GM19043 (cell line): ENCODE measurements at regions not wholly inside any gene's neighbourhood (a gene's known extent, or its start where the extent isn't known, plus 50 kb on each side); places are given as distances from the start of the nearest gene placed in this dataset.

Experiments
- ATAC-seq: cut with Tn5 transposase; IDR thresholded peaks from one replicate; pipeline ENCODE4 v1.9.1; 2021; ENCODE audit warnings: low read depth; ENCODE audit not compliant: unreplicated experiment

DNA sequence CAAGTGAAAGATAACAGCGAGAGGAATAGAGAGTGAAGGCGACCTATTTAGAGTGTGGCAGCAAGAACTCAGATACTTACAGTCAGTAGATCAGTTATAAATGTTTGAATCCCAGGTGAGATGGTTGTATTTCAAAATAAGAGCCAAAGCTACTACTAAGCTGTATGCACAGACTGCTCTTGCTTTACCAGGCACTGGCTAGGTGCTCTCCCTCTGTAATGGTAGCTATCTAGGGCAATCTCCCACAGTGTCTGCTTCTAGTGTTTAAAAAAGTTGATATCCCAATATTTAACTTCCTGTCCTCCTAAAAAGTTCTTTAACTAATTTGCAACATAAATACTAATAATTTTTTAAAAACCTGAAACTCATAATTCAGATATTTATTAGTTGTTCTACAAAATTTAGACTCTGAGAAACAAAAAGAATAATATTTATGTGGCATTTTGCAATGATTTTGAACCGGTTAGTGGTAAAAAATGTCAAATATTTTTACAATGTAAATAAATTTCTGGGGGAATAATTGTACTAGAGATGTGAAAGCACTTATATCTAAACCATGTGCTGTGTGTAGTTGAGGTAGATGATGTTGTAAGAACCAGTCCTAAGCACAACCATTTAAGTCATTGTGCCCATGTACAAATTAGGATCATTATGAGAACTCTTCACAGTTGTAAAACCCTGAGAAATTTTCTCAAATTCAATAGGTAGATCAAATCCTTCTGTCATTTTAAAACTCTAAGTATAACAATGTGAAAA lies 349.3 kb upstream of the SEMA3D start:
- no peak for ATAC-seq

DNA sequence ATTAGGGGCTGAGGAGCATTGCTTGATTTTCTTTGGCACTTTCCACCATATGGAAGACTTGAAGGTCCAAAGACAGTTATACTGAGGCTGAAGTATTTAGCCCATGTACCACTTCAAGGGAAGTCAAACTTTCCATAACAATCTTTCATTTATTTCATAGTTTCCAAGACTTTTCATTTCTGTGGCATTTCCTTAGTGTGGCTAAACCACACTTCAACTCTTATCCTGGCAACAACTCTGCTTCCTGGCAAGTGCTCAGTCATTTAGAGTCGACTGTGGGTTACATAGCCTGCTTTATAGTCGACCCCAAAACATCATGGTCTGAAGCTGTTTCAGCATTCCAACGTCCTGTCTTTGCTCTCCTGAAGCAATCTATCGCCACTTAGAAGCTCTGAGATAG lies 343.0 kb upstream of the SEMA3D start:
- ATAC-seq = no peak

DNA sequence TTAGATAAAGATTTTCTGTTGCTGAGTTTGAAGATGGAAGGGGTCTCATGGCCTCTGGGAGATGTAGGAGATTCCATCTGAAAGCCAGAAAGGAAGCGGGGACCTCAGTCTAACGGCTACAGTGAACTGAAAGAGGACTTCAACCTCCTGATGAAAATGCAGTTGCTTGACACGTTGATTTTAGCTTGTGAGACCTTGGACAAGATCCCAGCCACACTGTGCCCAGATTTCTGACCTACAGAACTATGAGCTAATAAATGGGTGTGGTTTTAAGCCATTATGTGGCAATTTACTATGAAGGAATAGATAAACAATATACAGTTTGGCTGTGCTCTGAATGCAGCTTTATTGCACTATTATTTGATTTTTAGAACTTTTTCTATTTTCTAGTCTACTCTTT lies 342.3 kb upstream of the SEMA3D start:
- ATAC-seq = no peak

DNA sequence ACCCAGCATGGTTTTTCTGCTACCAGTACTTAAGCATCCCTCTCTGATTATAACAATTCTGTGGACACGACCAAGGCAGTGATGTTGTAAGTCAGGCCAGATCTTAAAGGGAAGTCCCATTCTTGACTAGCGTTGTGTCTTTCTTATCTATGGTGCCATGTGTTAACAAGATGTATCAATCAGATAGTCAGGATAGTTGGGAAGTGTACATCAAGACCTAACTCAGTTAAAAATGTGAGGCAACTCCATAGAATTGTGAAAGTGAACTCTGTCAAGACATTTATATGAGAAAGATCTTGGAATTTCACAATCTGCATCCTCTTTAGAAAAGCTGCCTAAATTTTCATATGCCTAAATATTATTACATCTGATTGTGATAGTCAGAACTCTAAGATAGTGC lies 341.7 kb upstream of the SEMA3D start:
- ATAC-seq = no peak

DNA sequence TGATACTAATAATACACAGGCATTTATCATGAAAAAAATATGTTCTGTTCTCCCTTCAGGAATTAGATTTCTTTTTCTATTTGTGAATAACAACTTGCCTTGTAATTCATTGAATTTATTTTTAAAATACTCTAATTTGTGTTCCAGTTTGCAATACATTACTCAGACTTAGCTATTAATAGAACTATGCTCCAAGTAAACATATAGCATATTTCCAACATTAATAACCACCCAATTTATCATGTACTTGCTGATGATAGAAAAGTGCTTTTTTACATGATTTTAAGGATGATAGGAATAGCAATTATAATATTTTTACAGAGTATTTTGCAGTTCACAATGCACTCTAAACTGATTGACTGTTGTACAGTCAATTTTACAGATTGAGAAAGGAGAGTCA lies 338.8 kb upstream of the SEMA3D start:
- no peak for ATAC-seq

DNA sequence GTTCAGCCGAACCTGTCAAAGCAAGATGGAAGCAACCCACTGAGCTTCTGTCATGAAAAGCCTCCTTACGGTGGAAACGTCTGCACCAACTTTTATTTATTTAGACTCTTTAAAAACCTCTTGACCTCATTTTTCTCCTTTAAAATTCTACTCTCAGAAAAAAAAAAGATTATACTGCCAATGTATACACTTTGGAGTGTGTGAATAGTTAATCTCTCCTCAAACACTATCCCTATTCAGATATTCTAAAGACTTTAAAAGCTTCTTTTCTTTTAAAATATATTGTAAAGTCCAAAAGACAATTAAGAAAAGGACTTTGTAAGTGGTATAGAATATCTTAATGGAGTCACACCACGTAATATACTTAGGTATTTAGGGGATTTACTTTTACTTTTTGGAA lies 335.2 kb upstream of the SEMA3D start:
- ATAC-seq = no peak

DNA sequence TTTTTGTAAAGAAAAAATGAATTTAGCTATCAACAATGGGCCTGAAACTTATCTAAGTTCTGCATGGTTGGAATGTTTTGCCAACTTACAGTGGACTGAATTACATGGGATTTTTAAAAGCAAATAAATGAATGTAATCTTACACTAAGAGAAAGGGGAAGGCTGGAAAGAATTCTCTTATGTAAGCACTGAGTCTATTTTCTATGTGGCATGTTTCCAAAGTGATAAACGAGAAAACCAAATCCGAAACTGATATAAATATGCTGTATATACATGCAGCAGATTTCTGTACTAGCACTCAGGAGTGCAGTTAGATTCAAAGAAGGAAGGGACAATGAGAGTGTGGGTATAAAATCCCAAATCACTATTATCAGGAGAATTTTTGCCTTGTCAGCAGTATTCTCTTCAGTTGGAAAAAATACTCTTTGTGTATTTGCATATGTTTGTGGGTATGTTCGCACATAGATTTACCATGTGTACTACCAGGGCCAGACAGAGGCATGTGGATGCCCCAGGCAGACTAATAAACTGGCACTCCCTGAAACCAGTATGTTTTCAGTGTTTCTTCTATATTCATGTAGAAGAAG lies 334.3 kb upstream of the SEMA3D start:
- no peak for ATAC-seq

DNA sequence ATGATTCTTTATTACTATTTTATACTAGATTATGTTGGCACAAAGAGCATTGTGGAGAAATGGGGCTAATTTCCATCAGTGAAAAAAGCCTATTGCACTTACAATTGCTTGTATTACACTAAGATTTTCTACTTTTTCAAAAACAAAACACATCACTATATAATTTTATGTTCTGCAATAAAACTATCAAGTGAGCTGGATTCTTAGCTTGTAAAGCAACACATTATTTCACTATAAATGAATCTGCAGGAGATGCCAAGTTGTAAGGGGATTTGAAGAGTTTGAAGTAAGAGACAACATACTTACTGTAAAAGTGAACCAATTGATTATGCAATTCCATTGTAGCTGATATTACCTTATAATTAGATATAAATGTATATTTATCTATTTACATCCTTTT lies 333.3 kb upstream of the SEMA3D start:
- ATAC-seq = no peak

DNA sequence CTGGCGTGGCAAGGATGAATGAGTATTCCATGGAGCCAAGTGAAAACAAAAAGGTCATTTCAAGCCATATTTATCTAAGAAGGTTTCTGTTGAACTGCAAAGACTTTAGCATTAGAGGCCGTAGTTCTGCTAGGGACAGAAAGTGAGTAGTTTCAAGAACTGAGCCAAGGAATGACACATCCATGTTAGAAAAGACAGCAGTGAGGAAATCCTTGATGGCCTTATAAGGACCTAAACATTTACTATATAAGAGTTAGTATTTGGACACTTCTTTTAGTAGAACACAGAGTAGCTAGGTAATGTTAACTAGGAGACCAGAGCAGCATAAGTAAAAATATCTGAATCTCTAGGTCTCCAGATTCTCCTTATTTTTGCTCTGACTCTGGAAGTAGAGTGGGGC lies 329.8 kb upstream of the SEMA3D start:
- ATAC-seq = no peak

DNA sequence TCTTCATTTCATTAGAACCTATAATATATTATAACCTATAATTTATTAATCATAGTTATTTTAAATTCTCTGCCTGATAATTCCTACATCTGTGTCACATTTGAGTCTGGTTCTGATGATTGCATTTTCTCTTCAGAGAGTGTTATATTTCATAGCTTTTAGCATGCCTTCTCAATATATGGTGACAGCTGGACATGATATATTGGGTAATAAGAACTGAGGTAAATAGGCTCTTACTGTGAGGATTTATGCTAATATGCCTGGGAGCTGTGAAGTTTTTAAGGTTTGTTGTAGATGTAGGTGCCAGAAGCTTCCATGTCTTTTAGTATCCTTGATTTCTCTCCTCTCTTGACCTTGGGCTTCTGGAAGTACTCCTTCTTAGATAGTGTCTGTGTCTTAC lies 325.9 kb upstream of the SEMA3D start:
- no peak for ATAC-seq

DNA sequence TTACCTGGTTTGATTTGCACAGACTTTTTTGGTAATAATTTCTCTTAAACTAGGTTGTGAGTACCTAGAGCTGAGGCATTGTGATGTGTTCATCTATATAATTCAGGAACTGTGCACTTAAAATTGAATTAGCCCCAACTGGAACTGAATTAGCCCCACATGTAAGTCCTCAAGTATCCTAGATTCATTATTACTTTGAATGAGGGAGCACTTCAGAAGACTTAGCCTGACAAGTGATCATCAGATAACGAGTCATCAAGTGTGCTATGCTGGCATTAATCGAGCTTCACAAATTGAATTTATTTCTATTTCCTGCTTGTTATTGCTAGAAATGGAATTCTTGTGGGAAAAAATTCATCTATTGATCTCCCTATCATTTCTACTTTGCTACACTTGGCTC lies 323.4 kb upstream of the SEMA3D start:
- no peak for ATAC-seq

DNA sequence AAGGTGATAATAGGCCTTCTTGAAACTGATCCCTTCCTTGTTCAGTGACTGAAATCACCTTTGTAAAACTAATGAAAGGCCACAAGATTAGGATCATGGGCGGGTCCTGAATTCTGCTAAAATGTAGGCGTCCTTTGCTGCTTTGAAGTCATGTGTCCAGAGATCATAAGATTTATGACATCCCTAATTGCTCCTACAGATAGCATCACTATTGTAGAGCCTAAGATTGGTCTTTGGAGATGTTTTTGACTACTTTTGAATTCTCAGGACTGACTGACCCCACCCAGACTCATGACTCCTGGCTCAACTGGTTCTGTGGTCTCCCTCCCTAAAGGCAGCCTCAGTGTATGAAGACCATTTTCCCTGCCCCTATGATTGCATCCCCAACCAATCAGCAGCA lies 322.6 kb upstream of the SEMA3D start:
- no peak for ATAC-seq

DNA sequence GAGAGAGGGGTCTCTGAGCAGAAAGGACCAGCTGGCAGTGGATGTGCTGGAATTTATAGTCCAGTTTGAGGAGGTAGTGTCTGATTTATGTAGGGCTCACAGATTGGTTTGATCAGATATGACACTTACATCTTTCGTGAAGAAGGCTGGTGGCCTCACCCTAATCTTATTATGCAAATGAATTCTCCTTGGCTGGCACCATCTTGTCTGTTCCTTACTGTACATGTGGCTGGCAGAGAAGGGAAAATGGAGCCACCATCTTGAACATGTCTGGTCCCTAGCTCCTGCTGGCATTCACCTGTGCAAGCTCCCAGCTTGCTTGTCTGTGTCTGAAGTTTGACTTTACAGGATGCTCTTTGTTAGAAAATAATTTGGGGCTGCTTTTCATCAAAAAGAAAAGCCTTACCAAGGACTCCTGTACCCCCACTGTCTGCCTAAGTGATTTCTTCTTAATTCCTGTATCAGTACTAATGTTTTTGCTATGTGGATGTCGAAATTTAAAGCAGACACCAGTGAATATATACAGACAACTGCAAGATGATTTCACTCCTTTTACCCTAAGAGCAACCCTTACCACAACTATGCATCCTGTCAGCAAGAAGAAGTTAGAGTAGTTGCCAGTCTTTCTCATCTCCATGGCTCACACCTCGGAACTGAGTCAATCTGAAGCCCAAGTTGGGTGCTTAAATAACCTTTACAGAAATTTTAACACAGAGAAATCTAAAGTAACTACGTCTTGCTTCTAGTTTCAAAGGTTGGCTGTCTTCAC lies 322.0 kb upstream of the SEMA3D start:
- ATAC-seq = no peak

DNA sequence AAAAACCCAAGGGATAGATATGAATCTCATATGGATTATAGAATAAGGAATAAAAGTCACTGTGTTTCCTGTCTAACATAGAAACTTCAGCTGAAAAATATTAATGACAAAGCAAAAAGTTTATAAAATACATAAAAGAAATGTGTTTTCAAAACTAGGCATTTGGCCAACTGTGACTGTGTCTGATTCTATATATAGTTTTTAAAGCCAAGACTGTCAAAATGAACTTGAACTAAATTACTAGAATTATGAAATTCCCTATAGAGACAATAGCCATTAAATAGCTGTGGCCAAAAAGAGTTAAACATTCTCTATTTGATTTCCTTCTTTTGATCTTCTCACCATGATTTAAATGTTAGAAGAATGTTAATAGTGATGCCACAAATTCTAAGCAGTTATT lies 311.2 kb upstream of the SEMA3D start:
- ATAC-seq = no peak

DNA sequence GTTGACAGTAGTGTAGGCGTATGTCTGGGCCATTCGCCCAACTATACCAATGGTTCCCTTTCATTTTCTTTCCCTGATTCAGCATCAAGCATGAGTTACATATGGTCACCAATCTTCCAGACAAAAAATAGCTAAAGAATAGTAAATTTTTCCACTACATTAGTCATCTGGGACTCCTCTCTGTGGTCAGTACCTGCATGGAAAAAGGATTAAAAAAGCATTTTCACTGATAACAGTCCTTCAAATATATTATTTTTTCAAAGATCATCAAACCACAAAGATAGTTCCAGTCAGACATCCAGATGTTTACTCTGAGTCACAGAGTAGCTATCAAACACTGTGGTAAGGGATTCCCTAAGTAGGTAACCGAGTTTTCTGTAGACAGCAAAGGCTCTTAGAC lies 302.6 kb upstream of the SEMA3D start:
- ATAC-seq = no peak

DNA sequence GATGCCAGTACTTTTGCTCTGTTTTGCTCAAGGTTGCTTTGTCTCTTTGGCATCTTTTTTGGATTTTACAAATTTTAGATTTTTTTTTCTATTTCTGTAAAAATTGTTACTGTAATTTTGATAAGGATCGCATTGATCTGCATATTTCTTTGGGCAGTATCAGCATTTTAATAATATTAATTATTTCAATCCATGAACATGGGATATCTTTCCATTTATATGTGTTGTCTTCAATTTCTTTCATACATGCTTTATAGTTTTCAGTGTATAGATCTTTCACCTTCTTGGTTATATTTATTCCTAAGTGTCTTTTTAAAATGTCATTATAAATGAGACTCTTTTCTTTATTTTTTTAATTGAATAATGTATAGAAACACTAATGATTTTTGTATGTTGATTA lies 301.6 kb upstream of the SEMA3D start:
- ATAC-seq = no peak

DNA sequence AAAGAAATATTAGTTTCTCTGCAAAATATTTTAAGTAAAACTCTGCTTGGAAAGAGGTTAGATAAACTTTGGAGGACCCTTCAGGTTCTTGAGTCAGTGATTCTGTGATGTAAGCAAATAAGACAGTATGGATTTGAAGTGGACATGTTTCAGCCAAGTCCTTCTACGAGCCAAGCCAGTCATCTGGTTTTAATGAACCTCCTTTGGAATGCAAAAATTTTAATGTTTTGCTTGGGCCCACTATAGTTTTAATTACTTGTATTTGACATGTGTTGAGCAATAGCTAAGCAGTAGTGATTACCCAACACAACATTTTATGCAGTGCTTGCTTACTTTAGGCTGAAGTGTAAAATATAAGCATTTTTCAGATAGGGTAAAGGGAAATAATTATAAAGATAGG lies 296.3 kb upstream of the SEMA3D start:
- no peak for ATAC-seq

DNA sequence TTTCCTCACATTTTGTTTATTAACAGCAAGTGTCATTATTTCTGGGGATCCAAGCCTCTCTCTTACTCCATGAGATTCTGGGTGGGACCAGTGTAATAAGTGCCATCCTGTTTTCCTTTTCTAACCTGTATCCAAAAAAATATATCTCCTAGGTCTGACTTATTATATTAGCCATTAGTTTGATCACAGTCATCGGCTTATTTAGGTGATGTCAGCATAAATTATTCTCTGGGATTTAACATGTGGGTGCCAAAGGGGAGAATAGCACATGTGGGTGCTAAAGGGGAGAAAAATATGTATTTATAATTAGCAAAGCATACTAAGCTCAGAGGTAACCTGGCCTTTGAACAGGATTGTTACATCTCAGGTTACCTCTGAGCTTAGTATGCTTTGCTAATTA lies 293.8 kb upstream of the SEMA3D start:
- ATAC-seq = no peak

DNA sequence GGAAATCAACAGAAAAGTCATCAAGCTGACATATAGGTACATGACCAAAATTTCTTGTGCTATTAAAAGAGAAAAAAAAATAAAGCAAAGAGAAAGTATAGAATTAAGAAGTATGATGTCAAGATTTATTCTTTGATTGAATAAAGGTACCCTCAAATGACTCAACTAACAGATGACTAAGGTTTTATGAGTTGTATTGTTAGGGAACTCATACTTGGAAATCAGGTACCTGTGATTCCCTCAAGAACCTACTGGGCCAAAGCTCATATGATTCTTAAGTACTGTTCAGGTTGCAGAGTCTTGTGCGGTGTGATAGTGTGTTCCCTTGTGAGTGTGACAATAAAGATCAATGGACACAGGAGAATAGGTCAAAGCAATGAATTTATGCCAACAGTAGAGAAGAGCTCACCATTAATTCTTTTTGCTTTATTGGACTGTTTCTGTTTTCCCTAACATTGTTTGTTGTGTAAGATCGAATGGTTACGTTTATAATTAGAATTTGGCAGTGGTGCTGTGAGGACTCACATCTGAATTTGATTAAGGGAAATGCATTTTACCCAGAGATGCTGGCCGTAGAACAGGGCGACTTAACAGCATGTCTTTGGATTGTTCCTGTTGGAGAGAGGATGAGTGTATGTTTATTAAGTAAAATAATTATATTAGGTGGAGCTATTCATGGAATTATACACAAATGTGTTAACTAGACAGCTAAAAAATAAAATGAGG lies 293.2 kb upstream of the SEMA3D start:
- ATAC-seq = no peak

DNA sequence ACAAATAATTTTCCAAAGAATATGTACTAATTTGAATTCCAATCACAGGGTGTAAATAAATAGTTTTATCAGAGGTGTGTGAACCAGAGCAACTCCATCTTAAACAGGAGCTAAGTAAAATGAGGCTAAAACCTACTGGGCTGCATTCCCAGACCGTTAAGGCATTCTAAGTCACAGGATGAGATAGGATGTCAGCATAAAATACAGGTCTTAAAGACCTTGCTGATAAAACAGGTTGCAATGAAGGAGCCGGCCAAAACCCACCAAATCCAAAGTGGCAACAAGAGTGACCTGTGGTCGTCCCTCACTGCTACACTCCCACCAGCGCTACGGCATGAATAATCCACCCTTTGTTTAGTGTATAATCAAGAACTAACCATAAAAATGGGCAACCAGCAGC lies 291.7 kb upstream of the SEMA3D start:
- no peak for ATAC-seq

DNA sequence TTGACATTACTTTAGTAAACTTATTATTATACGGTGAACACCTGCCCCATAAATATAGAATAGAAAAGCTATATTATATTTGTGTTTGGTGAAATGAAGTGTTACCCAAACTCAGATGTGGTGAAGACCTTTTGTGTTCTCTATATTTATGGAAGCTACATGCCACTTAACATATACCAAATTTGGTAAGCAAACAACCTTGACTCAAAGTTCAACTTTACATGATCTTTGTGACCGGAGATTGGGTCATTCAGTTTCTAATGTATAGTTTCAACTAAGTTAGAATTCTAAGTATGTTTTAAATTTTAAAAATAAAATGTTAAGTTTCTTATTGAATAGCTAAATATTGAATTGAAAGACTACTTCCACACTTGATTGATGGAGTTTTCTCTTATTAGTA lies 288.6 kb upstream of the SEMA3D start:
- no peak for ATAC-seq
